ENCODE measurements at regions not wholly inside any gene's neighbourhood (a gene's known extent, or its start where the extent isn't known, plus 50 kb on each side); places are given as distances from the start of the nearest gene placed in this dataset.
"Not testable (repeated sequence)": the region's sequence is repeated elsewhere in the genome, so short reads cannot be mapped to it uniquely, and the experiment has no call there.

DNA sequence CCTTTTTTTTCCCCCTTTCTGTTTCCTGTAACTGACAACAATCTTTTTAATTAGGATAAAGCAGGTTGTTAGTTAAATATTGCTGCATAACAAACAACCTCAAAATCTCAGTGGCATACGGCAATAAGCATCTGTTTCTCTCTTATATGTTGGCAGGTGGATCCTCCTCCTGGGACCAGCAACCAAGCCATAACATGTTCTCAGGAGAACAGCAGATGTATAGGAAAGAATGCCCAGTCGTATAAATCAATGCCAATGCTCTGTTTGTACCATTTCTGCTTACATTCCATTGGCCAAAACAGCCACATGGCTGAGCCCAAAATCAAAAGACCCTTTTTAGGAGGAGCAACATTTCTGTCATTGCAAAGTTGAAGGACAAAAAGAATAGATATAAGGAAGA lies 445.7 kb downstream of the AASDHPPT start:
- H3K4me3 ChIP-seq, result no peak overlapping the region
- H3K27ac ChIP-seq, result no peak overlapping the region

DNA sequence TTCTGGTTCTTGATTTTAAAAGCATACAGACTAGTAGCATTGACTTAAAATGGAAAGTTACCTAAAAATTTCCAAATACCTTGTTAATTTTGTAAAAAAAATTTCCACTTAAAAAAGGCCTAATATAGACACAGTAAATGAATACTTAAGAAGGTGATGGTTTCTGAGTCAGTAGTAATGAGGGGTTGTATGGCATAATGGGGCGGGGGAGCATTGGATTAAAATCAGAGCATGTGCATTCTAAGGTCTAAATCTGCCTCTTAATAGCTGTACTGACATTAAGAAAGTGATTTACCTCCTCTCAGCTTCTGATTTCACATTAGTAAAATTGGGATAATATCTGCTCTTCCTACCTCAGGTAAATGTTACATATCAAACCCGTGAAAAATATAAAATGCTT lies 446.5 kb downstream of the AASDHPPT start:
- no peak overlapping the region for H3K27ac ChIP-seq
- no peak overlapping the region for H3K4me3 ChIP-seq

DNA sequence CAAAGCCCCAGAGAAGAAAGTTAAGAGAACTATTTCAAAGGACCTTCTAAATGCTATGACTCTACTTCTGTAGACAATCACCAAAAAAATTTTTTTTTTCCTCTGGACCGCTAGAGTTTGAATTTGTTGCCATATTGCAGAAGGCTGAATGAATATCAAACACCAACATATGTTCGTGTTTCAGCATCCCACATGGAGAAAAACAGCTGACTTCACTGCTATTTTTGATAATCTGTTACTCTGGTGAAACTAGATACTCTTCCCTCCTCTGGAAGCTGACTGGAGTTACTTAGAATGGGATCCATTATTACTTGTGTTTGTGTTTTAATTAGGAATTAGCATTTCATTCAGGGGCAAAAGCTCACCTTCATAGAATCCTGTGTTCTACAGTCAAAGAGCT lies 447.0 kb downstream of the AASDHPPT start:
- no peak overlapping the region for H3K4me3 ChIP-seq
- H3K27ac ChIP-seq, result no peak overlapping the region

- H3K4me3 ChIP-seq, H3K27ac ChIP-seq: not testable (repeated sequence)
These were observed 454.2 kb downstream of the AASDHPPT start for GRCh38 chr11:106531648-106532047.

DNA sequence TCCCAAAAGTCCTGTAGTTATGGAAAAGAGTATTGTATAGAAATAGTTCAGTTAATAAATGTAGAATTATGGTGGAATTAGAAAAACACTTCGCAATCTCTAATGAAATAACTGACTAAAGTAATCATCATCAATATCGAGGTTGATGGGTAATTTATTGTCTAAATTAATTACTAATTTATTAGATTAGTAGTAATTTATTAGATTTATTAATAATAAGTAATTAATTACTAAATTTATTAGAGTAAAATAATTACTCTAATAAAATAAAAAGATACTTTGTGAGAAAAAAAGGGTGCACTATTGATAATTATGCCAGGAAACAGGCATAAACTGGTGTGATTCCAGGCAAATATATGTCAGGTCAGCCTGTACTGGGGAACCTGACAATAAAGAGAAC lies 455.6 kb downstream of the AASDHPPT start:
- Histone ChIP-seq H3K4me3 (no peak overlapping the region), H3K27ac (no peak overlapping the region)

- Histone ChIP-seq H3K4me3 (no peak overlapping the region), H3K27ac (no peak overlapping the region)
These were observed 462.5 kb downstream of the AASDHPPT start for GRCh38 chr11:106540001-106540400.

- no peak overlapping the region for H3K27ac ChIP-seq
- no peak overlapping the region for H3K4me3 ChIP-seq
These were observed 469.9 kb downstream of the GUCY1A2 start for GRCh38 chr11:106548406-106548805.

DNA sequence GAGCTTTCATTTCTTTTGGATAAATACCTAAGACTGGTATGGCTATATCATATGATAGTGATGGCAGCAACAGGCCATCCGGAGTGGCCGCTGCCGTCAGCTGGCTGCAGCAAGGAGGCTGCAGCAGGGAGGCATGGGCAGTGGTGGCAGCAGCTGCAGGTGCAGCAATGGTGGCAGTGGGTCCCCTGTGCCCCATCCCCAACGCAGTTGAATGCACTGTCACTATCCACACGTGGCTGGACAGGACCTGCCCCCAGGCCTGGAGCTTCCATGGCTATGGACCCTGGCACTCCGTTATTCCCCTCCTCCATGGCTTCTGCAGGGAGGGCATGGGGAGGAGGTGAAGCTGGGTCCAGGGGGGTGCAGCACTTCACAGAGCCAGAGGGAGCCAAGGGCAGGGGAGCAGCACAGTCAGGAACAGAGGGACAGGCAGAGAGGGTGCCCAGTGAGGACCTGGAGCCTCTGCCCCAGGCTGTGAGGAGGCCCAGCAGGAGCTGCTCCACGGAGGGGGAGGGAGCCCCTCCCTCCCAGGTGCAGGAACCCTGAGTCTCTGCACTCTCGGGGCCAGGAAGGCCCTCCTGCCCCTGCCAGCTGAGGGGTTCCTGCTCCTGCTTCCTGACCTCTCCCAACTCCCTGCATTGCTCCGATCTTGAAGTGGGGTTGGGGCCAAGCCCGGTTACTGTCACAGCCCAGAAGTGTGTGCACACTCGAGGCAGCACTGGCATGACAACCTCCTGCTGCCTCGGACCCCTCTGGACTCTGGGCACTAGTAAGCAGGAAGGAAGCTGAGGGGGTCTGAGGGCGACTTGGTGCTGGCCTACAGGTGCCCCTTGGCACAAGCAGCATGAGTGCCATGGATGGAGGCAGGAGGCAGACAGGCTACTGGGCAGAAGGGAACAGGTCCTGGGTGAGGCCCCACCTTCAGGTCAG lies 466.3 kb downstream of the GUCY1A2 start:
- Histone ChIP-seq H3K4me3 (no peak overlapping the region), H3K27ac (no peak overlapping the region)

- no peak overlapping the region for H3K27ac ChIP-seq
- no peak overlapping the region for H3K4me3 ChIP-seq
These were observed 465.5 kb downstream of the GUCY1A2 start for GRCh38 chr11:106552694-106553203.

DNA sequence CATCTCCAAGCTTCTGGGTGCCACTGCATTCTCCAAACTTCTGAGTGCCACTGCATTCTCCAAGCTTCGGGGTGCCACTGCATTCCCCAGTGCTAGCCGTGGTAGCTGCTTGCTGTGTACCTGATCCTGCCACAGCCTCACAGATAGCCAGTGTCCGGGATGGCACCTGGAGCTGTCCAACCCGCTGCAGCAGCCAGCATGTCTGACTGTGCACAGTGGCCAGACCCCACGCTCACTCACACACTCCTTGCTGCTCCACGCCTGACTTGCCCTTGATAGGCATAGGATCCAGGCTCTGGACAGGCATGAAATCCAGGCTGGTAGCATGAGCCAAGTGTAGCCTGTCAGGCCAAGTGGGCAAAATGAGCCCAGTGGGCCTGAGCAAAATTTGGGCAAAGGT lies 465.0 kb downstream of the GUCY1A2 start:
- Histone ChIP-seq H3K27ac (no peak overlapping the region), H3K4me3 (no peak overlapping the region)

- not testable (repeated sequence) for H3K27ac ChIP-seq, H3K4me3 ChIP-seq
These were observed 462.6 kb downstream of the GUCY1A2 start for GRCh38 chr11:106555566-106556250.

DNA sequence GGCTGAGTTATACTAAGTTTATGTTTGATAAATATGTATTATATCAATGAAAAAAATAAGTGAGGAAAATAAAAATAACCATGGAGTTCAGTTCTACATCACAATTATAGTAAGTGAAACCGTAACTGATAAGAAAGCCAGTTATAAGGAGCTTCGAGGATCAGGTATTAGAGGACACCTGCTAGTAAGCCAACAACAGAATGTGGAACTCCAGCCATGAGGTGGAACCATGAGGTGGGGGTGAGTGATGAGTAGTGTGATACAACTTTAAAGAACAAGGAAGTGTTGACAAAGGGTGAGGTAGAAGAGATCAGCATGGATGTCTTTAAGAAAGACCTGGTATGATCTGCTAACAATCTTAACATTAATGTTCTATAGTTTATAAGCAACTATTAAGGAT lies 452.9 kb downstream of the GUCY1A2 start:
- no peak overlapping the region for H3K27ac ChIP-seq
- no peak overlapping the region for H3K4me3 ChIP-seq

DNA sequence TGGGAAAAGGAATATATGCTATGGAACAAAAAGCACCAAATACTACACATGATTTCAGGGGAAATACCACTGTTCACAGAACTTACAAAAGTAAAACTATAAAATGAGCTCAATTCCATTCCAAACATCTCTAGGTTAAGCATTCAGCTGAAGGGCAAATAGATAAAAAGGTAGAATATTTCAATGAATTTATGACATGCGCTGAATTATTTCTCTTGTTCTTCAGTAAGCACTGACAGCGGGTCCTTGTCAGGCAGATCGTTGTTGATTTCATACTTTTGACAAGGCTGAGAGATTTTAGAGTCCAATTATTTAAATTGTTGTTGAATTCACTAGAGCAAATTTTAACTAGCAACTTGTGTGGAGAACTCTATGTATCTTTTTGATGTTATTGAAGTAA lies 449.6 kb downstream of the GUCY1A2 start:
- H3K4me3 ChIP-seq, result no peak overlapping the region
- no peak overlapping the region for H3K27ac ChIP-seq

DNA sequence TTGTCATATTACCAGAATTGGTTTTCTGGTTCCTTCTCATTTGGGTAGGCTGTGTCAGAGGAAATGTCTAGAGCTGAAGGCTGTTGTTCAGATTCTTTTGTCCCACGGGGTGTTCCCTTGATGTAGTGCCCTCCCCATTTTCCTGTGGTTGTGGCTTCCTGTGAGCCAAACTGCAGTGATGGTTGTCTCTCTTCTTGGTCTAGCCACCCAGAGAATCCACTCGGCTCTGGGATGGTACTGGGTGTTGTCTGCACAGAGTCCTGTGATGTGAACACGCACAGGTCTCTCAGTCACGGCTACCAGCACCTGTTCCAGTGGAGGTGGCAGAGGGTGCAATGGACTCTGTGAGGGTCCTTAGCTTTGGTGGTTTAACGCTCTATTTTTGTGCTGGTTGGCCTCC lies 440.9 kb downstream of the GUCY1A2 start:
- not testable (repeated sequence) for H3K4me3 ChIP-seq, H3K27ac ChIP-seq

GRCh38 chr11:106581399-106581798 lies 436.9 kb downstream of the GUCY1A2 start:
- Histone ChIP-seq H3K4me3 (no peak overlapping the region), H3K27ac (no peak overlapping the region)

GRCh38 chr11:106585061-106585460 lies 433.2 kb downstream of the GUCY1A2 start:
- Histone ChIP-seq H3K4me3 (no peak overlapping the region), H3K27ac (no peak overlapping the region)

- H3K27ac ChIP-seq, result no peak overlapping the region
- H3K4me3 ChIP-seq, result no peak overlapping the region
These were observed 423.4 kb downstream of the GUCY1A2 start for GRCh38 chr11:106594751-106595351.

DNA sequence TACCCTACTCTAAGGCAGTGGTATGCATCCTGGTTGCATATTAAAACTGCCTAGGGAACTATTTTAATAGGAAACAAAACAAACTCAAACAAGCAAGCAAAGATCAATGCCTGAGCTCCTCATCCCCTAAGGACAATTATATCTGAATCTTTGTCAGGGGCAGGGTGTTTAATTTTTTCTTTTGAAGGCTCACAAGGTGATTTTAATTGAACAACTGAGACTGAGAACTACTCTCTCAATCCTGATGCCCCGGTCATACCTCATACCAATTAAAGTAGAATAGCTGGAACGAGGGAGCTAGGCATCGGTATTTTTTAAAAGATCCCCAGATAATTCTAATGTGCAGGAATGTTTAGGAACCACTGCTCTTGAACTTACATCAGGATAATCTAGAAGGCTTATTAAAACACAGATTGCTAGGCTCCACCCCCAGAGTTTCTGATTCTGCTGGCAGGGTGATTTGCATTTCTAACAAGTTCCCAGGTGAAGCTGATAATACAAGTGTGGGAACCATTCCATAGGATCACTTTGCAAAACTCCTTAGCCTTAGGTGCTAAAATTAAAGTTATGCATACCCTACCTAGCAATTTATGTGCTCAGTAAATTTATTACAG lies 416.5 kb downstream of the GUCY1A2 start:
- Histone ChIP-seq H3K27ac (no peak overlapping the region), H3K4me3 (no peak overlapping the region)

DNA sequence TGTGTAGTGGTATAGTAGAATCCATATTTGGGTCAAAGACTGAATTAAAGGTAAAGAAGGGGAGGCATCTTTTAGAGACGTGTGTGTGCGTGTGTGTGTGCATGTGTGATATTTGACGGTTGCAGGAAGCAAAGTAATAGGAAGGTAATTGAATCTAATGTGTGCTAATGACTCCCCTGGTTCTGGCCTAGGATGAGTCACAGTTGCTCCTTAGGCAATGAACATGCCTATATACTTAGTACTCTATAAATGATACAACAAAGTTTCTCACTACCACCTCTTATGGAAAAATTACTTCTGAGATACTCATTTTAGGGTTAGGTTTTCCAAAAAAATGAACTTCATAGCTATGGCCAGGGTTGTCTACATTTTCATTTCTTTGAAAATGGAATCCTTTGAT lies 409.6 kb downstream of the GUCY1A2 start:
- Histone ChIP-seq H3K4me3 (no peak overlapping the region), H3K27ac (no peak overlapping the region)

- no peak overlapping the region for H3K27ac ChIP-seq
- no peak overlapping the region for H3K4me3 ChIP-seq
These were observed 404.0 kb downstream of the GUCY1A2 start for GRCh38 chr11:106614262-106614661.

Data from skin epidermis (tissue), 12 donors.